ENCODE measurements at regions not wholly inside any gene's neighbourhood (a gene's known extent, or its start where the extent isn't known, plus 50 kb on each side); places are given as distances from the start of the nearest gene placed in this dataset.
"Not testable (repeated sequence)": the region's sequence is repeated elsewhere in the genome, so short reads cannot be mapped to it uniquely, and the experiment has no call there.

DNA sequence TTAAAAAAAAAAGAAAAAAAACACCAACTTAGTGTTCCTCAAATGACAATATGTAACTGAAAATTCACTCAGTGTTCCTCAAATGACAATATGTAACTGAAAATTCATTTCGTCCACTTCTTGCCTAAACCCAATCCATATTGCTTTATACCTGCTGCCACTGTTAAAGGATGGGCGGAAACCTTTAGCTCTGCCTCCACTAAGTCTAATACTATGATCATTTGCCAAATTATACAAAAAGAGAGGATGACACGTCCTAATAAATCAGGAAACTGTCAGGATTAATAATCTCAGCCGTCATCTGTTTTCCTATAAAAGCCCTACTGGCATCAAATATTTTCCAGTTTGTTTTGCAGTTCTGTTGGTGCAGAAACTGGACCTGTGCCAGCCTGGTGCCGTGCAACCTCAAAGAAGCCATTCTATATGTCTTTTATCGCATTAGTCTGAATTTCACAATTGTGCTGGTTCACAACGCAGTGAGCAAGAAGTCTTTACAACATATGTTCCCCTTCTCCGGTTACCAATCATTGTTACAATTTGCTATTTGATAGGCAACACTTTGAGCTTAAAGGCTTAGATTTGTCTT lies 160.4 kb upstream of the KCNH8 start:
- DNase-seq (ENCODE audit: insufficient read length): no peak
- FAIRE-seq: no peak
- no peak for TF ChIP-seq POLR2A (IDR thresholded peaks at IDR 0.05; ENCODE audit: low read depth, low read length)
- no peak for TF ChIP-seq TAF1 (IDR thresholded peaks at IDR 0.05; ENCODE audit: borderline replicate concordance, low read depth, low read length)
- no peak for TF ChIP-seq POLR2AphosphoS5 (IDR thresholded peaks at IDR 0.05; ENCODE audit: low read depth, low read length)

DNA sequence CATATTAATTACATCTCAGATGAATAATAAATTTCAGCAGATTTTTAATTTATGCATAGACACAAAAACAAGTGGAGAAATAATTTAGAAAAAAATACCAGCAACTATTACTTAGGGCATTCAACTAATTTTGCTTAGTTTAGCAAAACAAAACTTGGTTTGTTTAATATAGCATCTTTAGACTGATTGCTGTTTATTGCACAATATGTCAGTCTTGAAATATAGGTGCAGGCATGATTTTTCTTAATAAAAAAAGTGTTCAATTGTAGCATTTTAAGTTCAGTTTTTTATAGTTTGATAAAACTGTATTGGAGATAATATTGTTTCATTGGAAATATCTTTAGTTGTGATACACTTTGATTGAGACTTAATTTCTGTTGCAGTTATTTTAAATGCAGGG lies 161.2 kb upstream of the KCNH8 start:
- FAIRE-seq (no peak), DNase-seq (ENCODE audit: insufficient read length) (no peak)
- TF ChIP-seq POLR2AphosphoS5 (IDR thresholded peaks at IDR 0.05; ENCODE audit: low read depth, low read length): no peak
- TF ChIP-seq TAF1 (IDR thresholded peaks at IDR 0.05; ENCODE audit: borderline replicate concordance, low read depth, low read length): no peak
- TF ChIP-seq POLR2A (IDR thresholded peaks at IDR 0.05; ENCODE audit: low read depth, low read length): no peak

DNA sequence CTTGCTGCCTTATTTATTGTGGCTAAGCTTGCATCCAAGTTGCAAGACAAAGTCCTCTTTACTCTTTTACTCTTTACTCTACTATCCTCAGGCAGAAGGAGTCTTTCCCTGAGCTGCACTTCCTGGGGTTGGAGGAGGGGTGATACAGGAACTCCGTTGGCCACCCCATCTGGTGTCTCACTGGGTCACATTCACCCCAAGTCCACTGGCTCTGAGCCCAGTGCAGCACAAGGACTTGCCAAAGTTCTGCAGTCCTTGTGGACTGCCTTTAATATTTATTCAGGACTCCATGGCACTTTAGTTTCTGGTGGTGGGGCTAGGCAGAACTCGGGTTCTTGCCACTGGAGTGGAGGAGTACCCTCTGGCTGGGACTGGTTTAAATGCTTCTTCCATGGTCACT lies 165.4 kb upstream of the KCNH8 start:
- TF ChIP-seq POLR2A (IDR thresholded peaks at IDR 0.05; ENCODE audit: low read depth, low read length) (no peak), POLR2AphosphoS5 (IDR thresholded peaks at IDR 0.05; ENCODE audit: low read depth, low read length) (no peak), TAF1 (IDR thresholded peaks at IDR 0.05; ENCODE audit: borderline replicate concordance, low read depth, low read length) (no peak)
- FAIRE-seq (no peak), DNase-seq (ENCODE audit: insufficient read length) (no peak)

DNA sequence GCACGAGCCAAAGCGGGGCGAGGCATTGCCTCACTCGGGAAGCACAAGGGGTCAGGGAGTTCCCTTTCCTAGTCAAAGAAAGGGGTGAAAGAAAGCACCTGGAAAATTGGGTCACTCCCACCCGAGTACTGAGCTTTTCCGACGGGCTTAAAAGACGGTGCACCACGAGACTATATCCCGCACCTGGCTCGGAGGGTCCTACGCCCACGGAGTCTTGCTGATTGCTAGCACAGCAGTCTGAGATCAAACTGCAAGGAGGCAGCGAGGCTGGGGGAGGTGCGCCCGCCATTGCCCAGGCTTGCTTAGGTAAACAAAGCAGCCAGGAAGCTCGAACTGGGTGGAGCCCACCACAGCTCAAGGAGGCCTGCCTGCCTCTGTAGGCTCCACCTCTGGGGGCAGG lies 172.2 kb upstream of the KCNH8 start:
- not testable (repeated sequence) for DNase-seq (ENCODE audit: insufficient read length); FAIRE-seq

DNA sequence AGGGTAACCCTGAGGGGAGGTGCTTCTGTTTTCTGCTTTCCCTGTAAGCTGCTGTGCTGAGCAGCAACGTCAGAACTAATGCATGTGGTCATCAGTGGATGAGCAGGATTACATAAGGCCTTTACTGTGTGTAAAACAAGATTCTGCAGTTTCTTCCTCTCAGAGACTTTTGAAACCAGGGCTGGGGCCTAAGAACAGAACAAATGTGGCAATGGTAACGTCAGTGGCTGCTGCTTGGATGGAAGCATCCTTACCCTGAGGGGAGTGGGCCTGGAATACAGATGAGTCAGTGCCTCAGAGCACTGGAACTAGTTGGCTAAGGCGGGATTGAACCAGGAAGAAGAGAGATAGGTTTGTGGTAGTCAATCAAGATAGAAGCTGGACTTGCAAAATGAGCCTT lies 180.2 kb upstream of the KCNH8 start:
- DNase-seq (ENCODE audit: insufficient read length) (no peak), FAIRE-seq (no peak)
- TF ChIP-seq POLR2AphosphoS5 (IDR thresholded peaks at IDR 0.05; ENCODE audit: low read depth, low read length): no peak
- TF ChIP-seq POLR2A (IDR thresholded peaks at IDR 0.05; ENCODE audit: low read depth, low read length): no peak
- TF ChIP-seq TAF1 (IDR thresholded peaks at IDR 0.05; ENCODE audit: borderline replicate concordance, low read depth, low read length): no peak

DNA sequence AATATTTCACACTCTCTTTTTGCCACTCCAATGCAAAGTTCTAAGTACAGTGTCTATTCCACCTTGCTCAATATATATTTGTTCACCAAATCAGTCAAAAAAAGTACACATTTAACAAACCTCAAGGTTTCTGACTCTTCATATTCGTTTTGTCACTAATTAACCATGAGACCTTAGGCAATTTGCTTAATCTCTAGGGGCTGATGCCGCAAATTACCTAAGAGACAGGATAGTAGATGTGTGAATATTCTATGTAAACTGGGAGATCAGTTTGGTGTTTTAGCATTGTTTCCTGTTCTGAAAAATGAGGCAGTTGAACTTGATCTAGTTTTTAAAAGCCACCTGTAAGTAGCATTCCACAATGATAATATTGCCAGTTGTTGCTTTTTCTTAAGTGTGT lies 182.5 kb upstream of the KCNH8 start:
- DNase-seq (ENCODE audit: insufficient read length) (no peak), FAIRE-seq (no peak)
- no peak for TF ChIP-seq TAF1 (IDR thresholded peaks at IDR 0.05; ENCODE audit: borderline replicate concordance, low read depth, low read length)
- no peak for TF ChIP-seq POLR2A (IDR thresholded peaks at IDR 0.05; ENCODE audit: low read depth, low read length)
- TF ChIP-seq POLR2AphosphoS5 (IDR thresholded peaks at IDR 0.05; ENCODE audit: low read depth, low read length): no peak

DNA sequence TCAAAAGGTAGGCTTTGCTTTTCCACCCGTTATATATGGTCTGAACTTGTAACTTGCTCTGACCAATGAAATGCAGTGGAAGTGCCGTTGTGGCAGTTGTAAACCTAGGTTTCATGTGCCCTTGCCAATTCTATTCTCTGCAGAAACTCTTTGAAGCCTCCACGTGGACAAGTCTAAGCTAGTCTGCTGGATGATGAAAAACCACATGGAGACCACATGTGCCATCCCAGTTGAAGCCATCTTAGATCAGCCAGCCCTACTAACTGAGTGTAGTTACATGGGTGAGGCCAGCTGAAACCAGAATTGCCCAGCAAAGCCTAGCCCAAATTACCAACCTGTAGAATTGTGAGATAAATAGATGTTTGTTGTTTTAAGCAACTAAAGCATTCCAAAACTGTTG lies 183.7 kb upstream of the KCNH8 start:
- DNase-seq (ENCODE audit: insufficient read length) (no peak), FAIRE-seq (no peak)
- TF ChIP-seq POLR2AphosphoS5 (IDR thresholded peaks at IDR 0.05; ENCODE audit: low read depth, low read length) (no peak), TAF1 (IDR thresholded peaks at IDR 0.05; ENCODE audit: borderline replicate concordance, low read depth, low read length) (no peak), POLR2A (IDR thresholded peaks at IDR 0.05; ENCODE audit: low read depth, low read length) (no peak)

DNA sequence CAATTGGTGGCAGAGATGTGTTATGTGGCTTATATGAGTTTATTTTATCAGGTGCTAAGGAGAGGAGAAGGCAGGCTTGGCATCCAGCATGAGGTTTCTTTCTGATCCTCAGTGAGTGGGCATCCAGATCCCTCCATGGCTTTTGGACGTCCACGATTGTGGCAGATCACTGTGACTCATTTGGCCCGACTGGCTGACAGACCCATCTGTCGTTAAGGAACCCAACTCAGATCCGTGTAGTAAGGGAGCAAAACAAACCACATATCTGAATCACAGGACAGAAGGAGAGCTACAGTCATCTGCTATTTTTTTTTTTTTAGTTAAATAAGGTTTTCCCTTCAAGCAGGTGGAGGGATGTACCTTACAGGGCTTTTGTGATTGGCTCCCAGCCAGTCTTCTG lies 197.0 kb upstream of the KCNH8 start:
- FAIRE-seq (no peak), DNase-seq (ENCODE audit: insufficient read length) (no peak)
- no peak for TF ChIP-seq TAF1 (IDR thresholded peaks at IDR 0.05; ENCODE audit: borderline replicate concordance, low read depth, low read length)
- no peak for TF ChIP-seq POLR2AphosphoS5 (IDR thresholded peaks at IDR 0.05; ENCODE audit: low read depth, low read length)
- no peak for TF ChIP-seq POLR2A (IDR thresholded peaks at IDR 0.05; ENCODE audit: low read depth, low read length)

DNA sequence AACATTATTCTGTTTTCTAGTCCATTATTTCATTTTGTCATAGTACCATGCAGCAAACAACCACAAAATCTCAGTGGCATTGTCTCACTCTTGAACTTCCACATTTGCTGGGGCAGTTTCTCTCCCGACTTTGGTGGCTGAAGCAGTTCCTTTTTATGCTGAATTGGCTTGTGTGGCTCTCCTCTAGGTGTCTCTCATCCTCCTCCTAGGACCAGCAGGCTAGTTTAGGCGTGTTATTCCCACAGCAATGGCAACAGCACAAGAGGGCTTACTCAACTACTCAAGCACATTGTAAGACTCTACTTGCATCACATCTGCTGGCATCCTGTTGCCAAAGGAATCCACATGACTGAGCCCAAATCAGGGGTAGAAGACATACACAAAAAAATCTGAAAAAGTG lies 201.8 kb upstream of the KCNH8 start:
- TF ChIP-seq POLR2A (IDR thresholded peaks at IDR 0.05; ENCODE audit: low read depth, low read length): no peak
- TF ChIP-seq TAF1 (IDR thresholded peaks at IDR 0.05; ENCODE audit: borderline replicate concordance, low read depth, low read length): no peak
- no peak for TF ChIP-seq POLR2AphosphoS5 (IDR thresholded peaks at IDR 0.05; ENCODE audit: low read depth, low read length)
- DNase-seq (ENCODE audit: insufficient read length): no peak
- no peak for FAIRE-seq

DNA sequence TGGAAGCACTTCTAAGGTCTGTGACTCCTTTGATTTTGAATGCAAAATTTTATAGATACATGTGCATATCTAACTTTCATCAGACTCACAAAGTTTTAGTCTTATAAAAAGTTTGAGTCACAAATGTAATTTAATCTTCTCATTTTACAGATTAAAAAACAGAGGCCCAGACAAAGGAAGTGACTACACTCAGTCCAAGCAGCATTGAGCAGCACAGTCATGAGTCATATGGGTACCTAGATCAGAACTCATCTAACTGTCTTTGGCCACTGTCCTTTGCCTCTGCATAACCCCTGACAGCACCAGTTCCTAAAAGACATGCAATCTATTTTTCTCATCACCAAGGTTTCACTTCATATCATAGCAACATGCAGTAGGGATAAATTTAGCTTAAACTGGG lies 210.7 kb upstream of the KCNH8 start:
- no peak for DNase-seq (ENCODE audit: insufficient read length)
- TF ChIP-seq POLR2A (IDR thresholded peaks at IDR 0.05; ENCODE audit: low read depth, low read length) (no peak), POLR2AphosphoS5 (IDR thresholded peaks at IDR 0.05; ENCODE audit: low read depth, low read length) (no peak), TAF1 (IDR thresholded peaks at IDR 0.05; ENCODE audit: borderline replicate concordance, low read depth, low read length) (no peak)
- FAIRE-seq: no peak

DNA sequence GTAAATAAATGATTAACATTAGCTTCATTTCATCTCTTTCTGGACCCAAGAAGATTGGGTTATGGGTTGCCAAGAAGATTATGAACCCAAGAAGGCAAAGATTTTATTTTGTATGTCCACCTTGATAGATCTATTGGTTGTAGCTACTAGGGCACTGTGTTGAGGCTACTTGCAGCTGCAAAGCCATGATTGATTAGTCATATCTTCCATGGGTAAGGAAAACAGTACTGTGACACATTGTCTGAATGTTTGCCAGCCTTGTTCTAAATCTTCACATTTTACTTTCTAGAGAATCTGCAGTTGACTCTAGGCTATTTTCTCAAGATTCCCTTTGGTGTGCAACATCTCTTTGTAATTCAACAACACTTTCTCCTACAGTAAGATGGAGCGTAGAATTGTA lies 229.2 kb upstream of the KCNH8 start:
- FAIRE-seq (no peak), DNase-seq (ENCODE audit: insufficient read length) (no peak)
- TF ChIP-seq POLR2AphosphoS5 (IDR thresholded peaks at IDR 0.05; ENCODE audit: low read depth, low read length): no peak
- TF ChIP-seq POLR2A (IDR thresholded peaks at IDR 0.05; ENCODE audit: low read depth, low read length): no peak
- no peak for TF ChIP-seq TAF1 (IDR thresholded peaks at IDR 0.05; ENCODE audit: borderline replicate concordance, low read depth, low read length)

DNA sequence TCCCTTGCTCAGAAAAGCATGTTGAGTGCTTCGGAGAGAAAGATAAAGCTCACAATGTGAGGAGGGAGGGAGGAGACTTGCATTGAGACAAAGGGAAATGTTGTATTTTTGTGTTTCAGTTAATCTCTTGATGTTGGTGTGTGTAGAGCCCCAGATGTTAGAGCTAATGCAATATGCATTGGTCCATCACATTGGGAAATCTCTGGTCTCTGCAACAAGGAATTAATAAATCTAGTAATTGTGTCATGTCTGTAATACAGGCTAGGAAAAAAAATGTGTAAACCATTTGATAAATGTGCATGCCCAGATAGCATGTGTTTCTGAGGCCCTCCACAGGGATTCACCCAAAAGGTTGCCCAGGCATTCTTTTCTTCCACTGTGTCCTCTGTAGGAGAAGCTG lies 230.4 kb upstream of the KCNH8 start:
- DNase-seq (ENCODE audit: insufficient read length) (no peak), FAIRE-seq (no peak)
- TF ChIP-seq TAF1 (IDR thresholded peaks at IDR 0.05; ENCODE audit: borderline replicate concordance, low read depth, low read length): no peak

Measured in GM12892 (cell line).